ENCODE measurements at regions not wholly inside any gene's neighbourhood (a gene's known extent, or its start where the extent isn't known, plus 50 kb on each side); places are given as distances from the start of the nearest gene placed in this dataset.

DNA sequence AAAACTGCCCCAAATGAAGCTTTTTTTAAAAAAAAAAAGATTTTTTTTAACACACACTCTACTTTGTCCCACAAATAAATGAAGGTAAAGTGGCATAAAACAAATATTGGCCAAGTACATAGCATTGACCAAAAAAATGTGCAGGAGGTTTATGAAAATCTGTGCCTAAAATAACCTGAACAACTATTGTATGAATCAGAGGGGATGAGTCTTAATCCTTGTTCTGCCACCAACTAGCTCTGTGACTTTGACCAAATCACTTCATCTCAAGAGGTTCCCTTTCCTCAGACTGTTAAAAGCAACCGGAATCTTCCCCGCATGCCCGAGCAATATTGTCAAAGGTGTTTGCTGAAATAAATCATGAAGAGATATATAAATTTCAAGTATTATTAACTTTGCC lies 150.4 kb upstream of the NEBL start:
- Histone ChIP-seq H3K4me1 (ENCODE audit: control insufficient read depth, insufficient read depth, low read length) (peaks cover 6% of the 10 kb centered on the region), H3K36me3 (ENCODE audit: control insufficient read depth, insufficient read depth, low read length) (no peaks in the 10 kb centered on the region), H3K27me3 (ENCODE audit: control insufficient read depth, insufficient read depth, low read length) (no peaks in the 10 kb centered on the region), H3K4me3 (ENCODE audit: low read depth in 2 of 2, low read length in 2 of 2) (no peak overlapping the region), H3K27ac (ENCODE audit: low read length) (no peak overlapping the region), H3K9me3 (ENCODE audit: control insufficient read depth, insufficient read depth, low read depth, low read length) (no peaks in the 10 kb centered on the region)
- no peak; the same call in 1 of the 2 replicates for ATAC-seq
- CTCF ChIA-PET = no interaction called here
- in situ Hi-C loops (cut with HindIII; ENCODE audit: low pct_unique_long_range_greater_than_20kb, low sequenced_read_pairs) = no loop called here
- intact Hi-C loops (cut with micrococcal nuclease; ENCODE audit: unreplicated experiment) = no loop called here
- no TSS peak for BruUV-seq (replicated peaks)
- POLR2A ChIA-PET = interaction anchor here (0.5 kb wide), 1 partner anchor 317 kb away, joined by 3 read pairs; no protein-coding TSS in a partner anchor
- TF ChIP-seq, protein P1, sequence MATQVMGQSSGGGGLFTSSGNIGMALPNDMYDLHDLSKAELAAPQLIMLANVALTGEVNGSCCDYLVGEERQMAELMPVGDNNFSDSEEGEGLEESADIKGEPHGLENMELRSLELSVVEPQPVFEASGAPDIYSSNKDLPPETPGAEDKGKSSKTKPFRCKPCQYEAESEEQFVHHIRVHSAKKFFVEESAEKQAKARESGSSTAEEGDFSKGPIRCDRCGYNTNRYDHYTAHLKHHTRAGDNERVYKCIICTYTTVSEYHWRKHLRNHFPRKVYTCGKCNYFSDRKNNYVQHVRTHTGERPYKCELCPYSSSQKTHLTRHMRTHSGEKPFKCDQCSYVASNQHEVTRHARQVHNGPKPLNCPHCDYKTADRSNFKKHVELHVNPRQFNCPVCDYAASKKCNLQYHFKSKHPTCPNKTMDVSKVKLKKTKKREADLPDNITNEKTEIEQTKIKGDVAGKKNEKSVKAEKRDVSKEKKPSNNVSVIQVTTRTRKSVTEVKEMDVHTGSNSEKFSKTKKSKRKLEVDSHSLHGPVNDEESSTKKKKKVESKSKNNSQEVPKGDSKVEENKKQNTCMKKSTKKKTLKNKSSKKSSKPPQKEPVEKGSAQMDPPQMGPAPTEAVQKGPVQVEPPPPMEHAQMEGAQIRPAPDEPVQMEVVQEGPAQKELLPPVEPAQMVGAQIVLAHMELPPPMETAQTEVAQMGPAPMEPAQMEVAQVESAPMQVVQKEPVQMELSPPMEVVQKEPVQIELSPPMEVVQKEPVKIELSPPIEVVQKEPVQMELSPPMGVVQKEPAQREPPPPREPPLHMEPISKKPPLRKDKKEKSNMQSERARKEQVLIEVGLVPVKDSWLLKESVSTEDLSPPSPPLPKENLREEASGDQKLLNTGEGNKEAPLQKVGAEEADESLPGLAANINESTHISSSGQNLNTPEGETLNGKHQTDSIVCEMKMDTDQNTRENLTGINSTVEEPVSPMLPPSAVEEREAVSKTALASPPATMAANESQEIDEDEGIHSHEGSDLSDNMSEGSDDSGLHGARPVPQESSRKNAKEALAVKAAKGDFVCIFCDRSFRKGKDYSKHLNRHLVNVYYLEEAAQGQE (IDR thresholded peaks at IDR 0.05; ENCODE audit: insufficient read depth in 1 of 2, low read depth in 2 of 2, low read length in 1 of 2) = no peak
- TF ChIP-seq TCF7L2 (IDR thresholded peaks at IDR 0.05; ENCODE audit: low read depth, low read length) = no peak
- no peak for TF ChIP-seq SIN3A (IDR thresholded peaks at IDR 0.05; ENCODE audit: borderline replicate concordance, insufficient read depth, low read depth, low read length)
- TF ChIP-seq, protein P2, sequence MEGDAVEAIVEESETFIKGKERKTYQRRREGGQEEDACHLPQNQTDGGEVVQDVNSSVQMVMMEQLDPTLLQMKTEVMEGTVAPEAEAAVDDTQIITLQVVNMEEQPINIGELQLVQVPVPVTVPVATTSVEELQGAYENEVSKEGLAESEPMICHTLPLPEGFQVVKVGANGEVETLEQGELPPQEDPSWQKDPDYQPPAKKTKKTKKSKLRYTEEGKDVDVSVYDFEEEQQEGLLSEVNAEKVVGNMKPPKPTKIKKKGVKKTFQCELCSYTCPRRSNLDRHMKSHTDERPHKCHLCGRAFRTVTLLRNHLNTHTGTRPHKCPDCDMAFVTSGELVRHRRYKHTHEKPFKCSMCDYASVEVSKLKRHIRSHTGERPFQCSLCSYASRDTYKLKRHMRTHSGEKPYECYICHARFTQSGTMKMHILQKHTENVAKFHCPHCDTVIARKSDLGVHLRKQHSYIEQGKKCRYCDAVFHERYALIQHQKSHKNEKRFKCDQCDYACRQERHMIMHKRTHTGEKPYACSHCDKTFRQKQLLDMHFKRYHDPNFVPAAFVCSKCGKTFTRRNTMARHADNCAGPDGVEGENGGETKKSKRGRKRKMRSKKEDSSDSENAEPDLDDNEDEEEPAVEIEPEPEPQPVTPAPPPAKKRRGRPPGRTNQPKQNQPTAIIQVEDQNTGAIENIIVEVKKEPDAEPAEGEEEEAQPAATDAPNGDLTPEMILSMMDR (IDR thresholded peaks at IDR 0.05) = no peak
- no peak for TF ChIP-seq POLR2AphosphoS5 (IDR thresholded peaks at IDR 0.05; ENCODE audit: low read depth, low read length)
- no peak for DNase-seq (ENCODE audit: low read depth, low spot score)

DNA sequence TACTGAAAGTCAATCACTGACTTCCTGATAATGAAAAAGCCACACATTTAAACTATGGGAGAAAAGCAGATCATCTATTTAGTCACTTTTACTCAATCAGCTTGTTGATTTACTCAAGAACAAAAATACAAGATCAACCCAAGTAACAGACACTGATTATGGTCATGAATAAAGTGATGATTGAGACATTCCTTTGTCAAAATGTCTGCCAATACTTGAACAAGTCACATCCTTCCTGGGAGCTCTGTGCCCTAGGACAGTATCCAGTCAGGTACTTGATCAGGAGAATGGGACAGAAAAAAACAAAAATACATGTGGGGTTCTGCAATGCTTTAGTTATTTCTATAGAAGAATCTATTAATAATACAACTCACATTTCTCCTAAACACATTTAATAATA lies 150.0 kb upstream of the NEBL start:
- Histone ChIP-seq H3K27me3 (ENCODE audit: control insufficient read depth, insufficient read depth, low read length) (no peaks in the 10 kb centered on the region), H3K4me3 (ENCODE audit: low read depth in 2 of 2, low read length in 2 of 2) (no peak overlapping the region), H3K27ac (ENCODE audit: low read length) (no peak overlapping the region), H3K36me3 (ENCODE audit: control insufficient read depth, insufficient read depth, low read length) (no peaks in the 10 kb centered on the region), H3K9me3 (ENCODE audit: control insufficient read depth, insufficient read depth, low read depth, low read length) (no peaks in the 10 kb centered on the region), H3K4me1 (ENCODE audit: control insufficient read depth, insufficient read depth, low read length) (peaks cover 6% of the 10 kb centered on the region)
- ChIA-PET CTCF (no interaction called here), POLR2A (no interaction called here)
- BruUV-seq (replicated peaks) = no TSS peak
- intact Hi-C loops (cut with micrococcal nuclease; ENCODE audit: unreplicated experiment) = no loop called here
- TF ChIP-seq, protein P1 (IDR thresholded peaks at IDR 0.05; ENCODE audit: insufficient read depth in 1 of 2, low read depth in 2 of 2, low read length in 1 of 2) = no peak
- in situ Hi-C loops (cut with HindIII; ENCODE audit: low pct_unique_long_range_greater_than_20kb, low sequenced_read_pairs) = no loop called here
- ATAC-seq = no peak
- no peak for DNase-seq (ENCODE audit: low read depth, low spot score)
